Erythroblast (primary cell): ENCODE measurements at regions not wholly inside any gene's neighbourhood (a gene's known extent, or its start where the extent isn't known, plus 50 kb on each side); places are given as distances from the start of the nearest gene placed in this dataset.

Experiments used
- GATA1 ChIP-seq: IDR thresholded peaks from 2 replicates; pipeline ENCODE4 v1.6.1; 2011; ENCODE audit warnings: low read depth, mild to moderate bottlenecking, control low read depth, low read length, moderate library complexity
- POLR2A ChIP-seq: IDR thresholded peaks from 2 replicates; pipeline ENCODE4 v1.6.1; 2011; ENCODE audit warnings: mild to moderate bottlenecking, low read length

- TF ChIP-seq POLR2A (no peak), GATA1 (no peak)
Measured at GRCh38 chr10:61188691-61189090, 244.7 kb upstream of the RHOBTB1 start.
